M059J (cell line): ENCODE measurements at regions not wholly inside any gene's neighbourhood (a gene's known extent, or its start where the extent isn't known, plus 50 kb on each side); places are given as distances from the start of the nearest gene placed in this dataset.
"Not testable (repeated sequence)": the region's sequence is repeated elsewhere in the genome, so short reads cannot be mapped to it uniquely, and the experiment has no call there.

ENCODE experiments used
- DNase-seq: peaks from one replicate; pipeline ENCODE4 v3.0.0-alpha.2; 2012; ENCODE audit warnings: low read depth

GRCh38 chr2:138942466-138942865 is 162.3 kb upstream of the NXPH2 start:
- DNase-seq, result no peak

- no peak for DNase-seq
Observed at GRCh38 chr2:138931284-138932256, 151.4 kb upstream of the NXPH2 start.

GRCh38 chr2:138930571-138930970 is 150.4 kb upstream of the NXPH2 start:
- no peak for DNase-seq

DNA sequence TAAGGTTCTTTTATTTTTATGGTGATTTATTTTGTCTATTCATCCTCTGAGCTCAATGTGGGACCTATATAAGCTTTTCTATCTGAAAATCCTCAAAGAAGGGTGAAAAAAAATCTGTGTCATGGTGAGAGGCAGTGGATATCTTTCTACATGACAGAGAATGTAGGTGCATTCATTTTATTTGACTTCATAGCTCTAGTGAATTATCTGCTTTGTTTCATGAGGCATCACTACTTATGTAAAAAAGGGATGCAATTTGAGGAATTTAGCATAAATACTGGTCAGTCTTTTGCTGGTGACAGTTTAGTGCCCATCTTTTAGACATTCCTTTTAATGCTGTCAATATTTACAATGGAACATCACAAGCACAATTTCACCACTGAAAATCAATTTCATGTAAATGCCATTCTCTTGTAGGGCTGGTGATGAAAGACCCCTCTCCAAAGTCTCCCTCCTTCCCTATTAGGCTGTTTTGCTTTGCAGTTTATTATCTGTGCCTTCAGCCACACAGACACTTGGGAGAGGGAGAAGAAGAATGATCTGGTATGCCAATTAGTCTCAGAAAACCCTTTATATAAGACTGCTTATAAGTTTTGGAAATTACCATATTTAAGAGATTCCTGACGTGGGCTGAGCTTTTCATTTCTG is 148.3 kb upstream of the NXPH2 start:
- DNase-seq, result no peak

DNA sequence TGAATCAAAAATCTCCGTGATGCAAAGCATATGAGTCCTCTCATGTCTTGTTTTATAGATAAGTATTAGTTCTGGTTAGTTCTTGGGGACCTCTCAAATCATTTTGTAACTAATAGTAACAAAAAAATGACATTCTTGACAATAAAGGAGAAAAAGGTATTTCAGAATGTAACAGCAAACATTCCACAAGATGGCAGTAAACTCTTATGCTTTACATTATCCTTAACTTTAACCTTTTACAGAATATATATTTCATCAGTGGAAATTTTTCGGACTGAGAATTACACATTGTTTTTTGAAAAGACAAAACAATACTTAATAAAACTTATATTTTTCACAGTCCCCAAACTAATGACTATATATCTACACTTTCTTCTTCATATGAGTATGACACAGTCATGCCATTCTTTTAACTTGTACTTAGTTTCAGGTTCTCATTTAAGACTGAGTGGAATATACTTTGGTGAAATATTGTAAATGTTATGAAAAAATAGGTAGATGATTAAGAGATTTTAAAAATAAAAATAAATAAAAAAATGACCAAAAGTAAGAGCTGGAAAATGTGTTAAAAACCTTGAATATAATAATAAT is 142.9 kb upstream of the NXPH2 start:
- peak; percentile 3 for DNase-seq

DNA sequence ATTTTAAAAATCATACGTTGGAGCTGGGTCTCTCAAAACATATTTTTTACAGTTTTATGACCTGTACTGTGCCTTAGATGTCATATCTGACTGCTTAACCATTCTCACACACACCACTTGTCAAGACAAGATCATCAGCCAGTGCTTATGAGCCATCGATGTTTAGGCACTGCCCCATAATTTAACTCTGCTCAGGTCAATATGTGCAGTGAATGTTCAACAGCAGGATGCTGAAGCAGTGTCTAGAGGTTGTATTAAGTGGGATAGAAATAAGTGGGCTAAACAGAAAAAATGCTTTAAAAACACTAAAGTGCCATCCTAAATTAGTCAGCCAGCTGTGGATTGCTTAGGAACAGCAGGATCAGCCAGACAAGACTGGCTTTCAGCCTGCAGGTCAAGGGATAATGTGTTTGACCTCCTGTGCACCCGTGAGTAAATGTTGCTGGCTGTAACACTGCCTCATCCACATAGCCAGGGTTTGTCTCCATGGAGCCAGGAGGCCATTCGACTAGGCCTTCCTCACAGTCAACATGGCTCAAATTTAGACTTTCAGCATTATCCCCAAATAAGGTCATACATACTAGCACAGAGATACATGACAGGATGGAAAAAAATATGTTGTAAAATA is 139.0 kb upstream of the NXPH2 start:
- DNase-seq, result no peak

- DNase-seq, result no peak
Observed at GRCh38 chr2:138910427-138910826, 130.2 kb upstream of the NXPH2 start.

- DNase-seq, result no peak
Observed at GRCh38 chr2:138906549-138906948, 126.4 kb upstream of the NXPH2 start.

GRCh38 chr2:138902239-138902871 is 122.2 kb upstream of the NXPH2 start:
- DNase-seq, result no peak

DNA sequence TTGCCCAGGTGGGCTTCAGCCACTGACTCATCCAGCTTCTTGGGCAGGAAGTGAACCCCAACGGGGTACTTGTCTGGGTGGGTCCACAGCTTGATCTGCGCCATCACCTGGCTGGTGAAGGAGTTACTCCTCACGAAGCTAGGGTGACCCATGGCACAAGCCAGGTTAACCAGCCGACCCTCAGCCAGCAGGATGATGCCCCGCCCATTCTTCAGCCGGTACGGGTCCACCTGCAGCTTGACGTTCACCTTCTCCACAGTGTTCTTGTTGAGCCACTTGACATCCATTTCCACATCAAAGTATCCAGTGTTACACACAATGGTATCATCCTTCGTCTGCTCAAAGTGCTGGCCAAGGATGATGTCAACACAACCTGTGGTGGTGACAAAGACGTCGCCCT is 121.3 kb upstream of the NXPH2 start:
- no peak for DNase-seq

- no peak for DNase-seq
Observed at GRCh38 chr2:138898855-138899254, 118.7 kb upstream of the NXPH2 start.

DNA sequence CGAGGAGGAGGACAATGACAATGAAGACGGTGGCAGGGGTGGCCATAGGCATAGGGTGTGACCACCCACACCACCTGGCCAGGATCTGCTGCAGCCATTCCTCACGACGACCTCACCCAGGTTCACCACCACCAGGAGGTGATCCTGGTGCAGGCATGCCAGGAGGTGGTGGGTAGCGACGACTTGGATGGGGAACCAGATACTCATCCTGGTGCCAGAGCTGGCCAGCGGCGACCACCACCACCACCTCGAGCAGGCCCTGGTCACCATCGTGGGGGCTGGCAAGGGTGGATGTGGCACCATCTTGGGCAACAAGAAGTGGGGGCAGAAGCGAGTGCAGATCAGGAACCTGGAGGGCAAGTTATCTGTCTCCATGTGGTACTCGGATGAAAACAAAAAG is 117.1 kb upstream of the NXPH2 start:
- no peak for DNase-seq

DNA sequence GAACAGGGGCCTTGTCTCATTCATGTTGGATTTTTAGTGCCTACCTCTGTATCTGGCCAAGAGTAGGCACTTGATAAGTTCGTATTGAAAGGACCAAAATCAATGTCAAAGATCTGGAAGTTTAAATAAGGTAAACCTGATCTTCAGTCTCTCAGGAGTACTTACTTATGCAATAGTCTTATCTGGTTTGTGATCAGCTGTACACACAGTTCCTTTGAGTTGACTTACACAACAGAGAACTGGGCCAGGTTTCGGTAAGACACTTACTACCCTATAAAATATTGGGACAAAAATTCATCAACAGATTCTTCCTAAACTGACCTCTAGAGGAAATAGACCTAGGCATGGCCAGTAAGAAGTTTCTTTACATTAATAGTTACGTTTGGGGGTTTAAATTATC is 113.6 kb upstream of the NXPH2 start:
- no peak for DNase-seq

GRCh38 chr2:138881126-138881525 is 100.9 kb upstream of the NXPH2 start:
- DNase-seq, result no peak

- no peak for DNase-seq
Observed at GRCh38 chr2:138879931-138880330, 99.7 kb upstream of the NXPH2 start.

DNA sequence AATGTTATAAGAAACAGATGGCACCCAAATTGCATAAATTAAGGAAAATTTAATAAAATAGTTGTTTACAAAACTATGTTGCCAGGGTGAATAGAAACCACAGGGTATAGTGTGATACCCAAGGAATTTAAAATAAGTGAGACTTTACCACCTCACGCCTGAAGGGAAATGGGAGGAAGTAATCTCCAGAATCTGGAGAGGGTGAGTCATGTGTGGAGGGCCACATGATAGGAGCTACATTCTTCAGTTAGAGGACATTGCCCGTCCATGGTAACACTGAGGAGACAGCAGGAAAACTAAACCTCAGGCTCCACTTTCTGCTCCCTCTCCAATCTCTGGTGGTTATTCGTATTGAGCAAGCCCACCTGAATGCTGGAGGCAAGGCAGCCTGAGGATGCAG is 97.2 kb upstream of the NXPH2 start:
- peak; percentile 49 for DNase-seq

GRCh38 chr2:138874251-138874650 is 94.1 kb upstream of the NXPH2 start:
- DNase-seq, result no peak

GRCh38 chr2:138872116-138872515 is 91.9 kb upstream of the NXPH2 start:
- not testable (repeated sequence) for DNase-seq

DNA sequence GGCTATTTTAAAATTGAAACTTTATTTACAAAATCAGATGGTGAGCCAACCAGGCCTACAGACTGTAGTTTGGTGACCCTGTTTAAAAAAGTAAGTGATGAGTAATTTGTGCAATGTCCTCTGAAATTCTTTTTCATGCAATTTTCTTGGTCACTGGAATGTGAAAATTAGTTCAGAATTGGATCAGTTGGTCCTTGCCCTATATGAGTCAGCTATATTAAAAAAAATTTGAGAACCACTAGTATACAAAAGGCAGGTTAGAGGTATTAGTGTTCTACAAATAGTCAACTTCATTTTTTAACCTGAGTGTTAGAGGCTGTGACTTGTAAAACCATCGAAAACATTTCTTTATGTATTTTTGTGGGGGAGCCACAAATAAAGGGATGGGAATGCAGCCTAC is 91.1 kb upstream of the NXPH2 start:
- DNase-seq, result peak; percentile 2

DNA sequence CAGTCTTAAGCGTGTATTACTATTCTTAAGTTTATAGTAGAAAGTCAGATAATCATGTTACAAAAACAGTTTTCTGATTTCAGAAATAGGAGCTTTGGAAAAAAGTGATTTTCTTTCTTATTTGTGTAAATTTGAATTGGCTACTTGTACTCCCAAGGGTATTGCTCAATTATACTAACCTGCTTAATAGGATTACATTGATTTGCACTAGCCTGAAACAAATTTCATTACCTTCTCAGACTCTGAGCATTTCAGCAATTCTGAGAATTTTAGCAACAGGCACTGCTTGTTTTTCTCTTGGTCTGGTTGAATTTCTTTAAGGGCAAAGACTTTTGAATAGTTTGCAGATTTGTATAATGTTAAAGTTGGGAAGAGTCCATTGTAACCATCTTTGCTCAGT is 87.2 kb upstream of the NXPH2 start:
- no peak for DNase-seq

- DNase-seq, result no peak
Observed at GRCh38 chr2:138866797-138867196, 86.6 kb upstream of the NXPH2 start.

- no peak for DNase-seq
Observed at GRCh38 chr2:138853761-138854160, 73.6 kb upstream of the NXPH2 start.
